Neural cell (in vitro differentiated cells): ENCODE measurements at regions not wholly inside any gene's neighbourhood (a gene's known extent, or its start where the extent isn't known, plus 50 kb on each side); places are given as distances from the start of the nearest gene placed in this dataset.

Experiments used
- H2AFZ ChIP-seq: fragments of 200-600, 300-800 bp; sonication (generic), shearing (Covaris generic); 2 replicates; pipeline ENCODE4 v1.6.0; 2014; ENCODE audit warnings: low read depth, mild to moderate bottlenecking, antibody characterized with exemption, low read length, moderate library complexity
- H3F3A ChIP-seq: fragments of 200-600 bp; shearing (Covaris generic); 2 replicates; pipeline ENCODE4 v1.6.1; 2016; ENCODE audit warnings: mild to moderate bottlenecking, moderate library complexity, mixed read lengths, antibody characterized with exemption, low read length; ENCODE audit not compliant: insufficient read depth, poor library complexity, severe bottlenecking
- H3K27ac ChIP-seq: fragments of 200-600, 300-800 bp; sonication (generic), shearing (Covaris generic); 2 replicates; pipeline ENCODE4 v1.5.1; 2014; ENCODE audit warnings: mild to moderate bottlenecking, low read length, moderate library complexity
- H3K27me3 ChIP-seq: fragments of 300-800, 200-600 bp; sonication (generic), shearing (Covaris generic); 2 replicates; pipeline ENCODE4 v1.6.0; 2014; ENCODE audit warnings: mild to moderate bottlenecking, low read depth, low read length, moderate library complexity; ENCODE audit not compliant: insufficient read depth
- H3K36me3 ChIP-seq: fragments of 300-800, 200-600 bp; sonication (generic), shearing (Covaris generic); 2 replicates; pipeline ENCODE4 v1.5.1; 2014; ENCODE audit warnings: mild to moderate bottlenecking, antibody characterized with exemption, low read length, moderate library complexity; ENCODE audit not compliant: insufficient read depth
- H3K4me2 ChIP-seq: fragments of 300-800, 200-600 bp; sonication (generic), shearing (Covaris generic); 2 replicates; pipeline ENCODE4 v1.6.0; 2014; ENCODE audit warnings: mild to moderate bottlenecking, low read length
- H3K4me3 ChIP-seq: fragments of 300-800, 200-600 bp; sonication (generic), shearing (Covaris generic); 2 replicates; pipeline ENCODE4 v1.5.1; 2014; ENCODE audit warnings: mild to moderate bottlenecking, low read length, moderate library complexity
- H3K79me2 ChIP-seq: fragments of 200-600 bp; shearing (Covaris generic); replicated peaks from 2 replicates; pipeline ENCODE4 v1.6.0; 2014; ENCODE audit warnings: mild to moderate bottlenecking, low read length, moderate library complexity; ENCODE audit not compliant: insufficient read depth
- H3K9ac ChIP-seq: fragments of 300-800, 200-600 bp; sonication (generic), shearing (Covaris generic); 2 replicates; pipeline ENCODE4 v1.6.1; 2016; ENCODE audit warnings: mild to moderate bottlenecking, low read length, mixed read lengths
- H3K9me2 ChIP-seq: fragments of 200-600 bp; shearing (Covaris generic); 2 replicates; pipeline ENCODE4 v1.6.1; 2016; ENCODE audit warnings: mild to moderate bottlenecking, low read length, mixed read lengths; ENCODE audit not compliant: insufficient read depth
- H3K9me3 ChIP-seq: fragments of 200-600, 300-800 bp; sonication (generic), shearing (Covaris generic); 2 replicates; pipeline ENCODE4 v1.6.1; 2016; ENCODE audit warnings: mild to moderate bottlenecking, mixed run types, low read length, moderate library complexity, mixed read lengths
- H4K20me1 ChIP-seq: fragments of 200-600 bp; shearing (Covaris generic); 2 replicates; pipeline ENCODE4 v1.6.1; 2016; ENCODE audit warnings: mild to moderate bottlenecking, mixed run types; ENCODE audit not compliant: insufficient read depth
- EP300 ChIP-seq: fragments of 450-650 bp; conservative IDR thresholded peaks from 2 replicates; pipeline ENCODE4 v1.6.1; 2014; ENCODE audit warnings: antibody characterized with exemption, mild to moderate bottlenecking, moderate library complexity; ENCODE audit not compliant: poor library complexity, severe bottlenecking
- MXI1 ChIP-seq: fragments of 450-650 bp; conservative IDR thresholded peaks from 2 replicates; pipeline ENCODE4 v1.6.1; 2014; ENCODE audit warnings: antibody characterized with exemption, mild to moderate bottlenecking; ENCODE audit not compliant: poor library complexity, severe bottlenecking
- POLR2AphosphoS5 ChIP-seq: IDR thresholded peaks from 2 replicates; pipeline ENCODE4 v1.6.1; 2012
- RAD21 ChIP-seq: fragments of 450-650 bp; conservative IDR thresholded peaks from 2 replicates; pipeline ENCODE4 v1.6.1; 2014; ENCODE audit warnings: antibody characterized with exemption, mild to moderate bottlenecking, moderate library complexity
- REST ChIP-seq: IDR thresholded peaks from 2 replicates; pipeline ENCODE4 v1.6.1; 2012; ENCODE audit warnings: borderline replicate concordance
- SMC3 ChIP-seq: fragments of 450-650 bp; conservative IDR thresholded peaks from 2 replicates; pipeline ENCODE4 v1.6.1; 2014; ENCODE audit warnings: antibody characterized with exemption, mild to moderate bottlenecking, moderate library complexity; ENCODE audit not compliant: poor library complexity
- TF ChIP-seq, protein P1 (sequence below): fragments of 450-650 bp; IDR thresholded peaks from 2 replicates; pipeline ENCODE4 v1.5.1; 2014; ENCODE audit warnings: antibody characterized with exemption, mild to moderate bottlenecking, moderate library complexity; ENCODE audit not compliant: poor library complexity, severe bottlenecking

GRCh38 chr16:11482946-11483748, 103.6 kb downstream of the LITAF start:
- Histone ChIP-seq H3F3A (no peaks in the 10 kb centered on the region), H3K9me3 (peaks cover 7% of the 10 kb centered on the region), H3K27me3 (no peaks in the 10 kb centered on the region), H3K9me2 (no peaks in the 10 kb centered on the region), H3K9ac (no peak overlapping the region), H3K79me2 (no peaks in the 10 kb centered on the region), H3K36me3 (no peaks in the 10 kb centered on the region), H3K4me3 (no peak overlapping the region), H3K4me2 (no peak overlapping the region), H4K20me1 (no peaks in the 10 kb centered on the region), H3K27ac (no peak overlapping the region), H2AFZ (no peak overlapping the region)
- TF ChIP-seq REST: no peak
- TF ChIP-seq SMC3: no peak
- TF ChIP-seq EP300: no peak
- TF ChIP-seq, protein P1, sequence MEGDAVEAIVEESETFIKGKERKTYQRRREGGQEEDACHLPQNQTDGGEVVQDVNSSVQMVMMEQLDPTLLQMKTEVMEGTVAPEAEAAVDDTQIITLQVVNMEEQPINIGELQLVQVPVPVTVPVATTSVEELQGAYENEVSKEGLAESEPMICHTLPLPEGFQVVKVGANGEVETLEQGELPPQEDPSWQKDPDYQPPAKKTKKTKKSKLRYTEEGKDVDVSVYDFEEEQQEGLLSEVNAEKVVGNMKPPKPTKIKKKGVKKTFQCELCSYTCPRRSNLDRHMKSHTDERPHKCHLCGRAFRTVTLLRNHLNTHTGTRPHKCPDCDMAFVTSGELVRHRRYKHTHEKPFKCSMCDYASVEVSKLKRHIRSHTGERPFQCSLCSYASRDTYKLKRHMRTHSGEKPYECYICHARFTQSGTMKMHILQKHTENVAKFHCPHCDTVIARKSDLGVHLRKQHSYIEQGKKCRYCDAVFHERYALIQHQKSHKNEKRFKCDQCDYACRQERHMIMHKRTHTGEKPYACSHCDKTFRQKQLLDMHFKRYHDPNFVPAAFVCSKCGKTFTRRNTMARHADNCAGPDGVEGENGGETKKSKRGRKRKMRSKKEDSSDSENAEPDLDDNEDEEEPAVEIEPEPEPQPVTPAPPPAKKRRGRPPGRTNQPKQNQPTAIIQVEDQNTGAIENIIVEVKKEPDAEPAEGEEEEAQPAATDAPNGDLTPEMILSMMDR: no peak
- TF ChIP-seq MXI1: no peak
- no peak for TF ChIP-seq RAD21

DNA sequence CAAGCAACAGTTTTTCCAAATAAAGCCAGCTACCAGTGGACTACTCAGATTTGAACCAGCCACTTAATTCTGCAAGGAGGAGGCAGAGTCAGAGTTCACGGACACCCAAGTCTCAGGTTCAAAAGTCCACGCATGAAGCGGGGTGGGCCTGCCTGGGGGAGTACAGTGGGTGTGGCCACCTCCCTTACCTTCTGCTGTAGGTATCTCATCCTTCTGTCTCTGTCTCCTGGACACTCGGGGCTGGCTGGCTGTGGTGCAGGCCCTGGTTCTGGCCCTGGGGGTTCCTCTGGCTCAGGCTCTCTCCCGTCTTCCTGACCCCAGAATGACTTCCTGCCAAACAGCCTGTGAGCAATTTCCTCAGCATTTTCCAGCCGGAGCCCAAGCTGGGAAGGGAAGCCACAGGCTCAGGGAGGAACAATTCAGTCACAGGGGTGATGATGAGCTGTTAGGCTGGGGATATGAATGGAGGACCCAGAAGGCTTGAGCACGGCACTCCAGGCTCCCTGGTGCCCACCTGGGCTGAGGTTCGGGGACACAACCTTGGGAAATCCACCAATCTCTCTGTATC, 101.9 kb downstream of the LITAF start:
- peaks cover 7% of the 10 kb centered on the region for H3K9me3 ChIP-seq
- H2AFZ ChIP-seq: no peak overlapping the region
- no peak overlapping the region for H3K9ac ChIP-seq
- no peaks in the 10 kb centered on the region for H3K9me2 ChIP-seq
- H3K36me3 ChIP-seq: no peaks in the 10 kb centered on the region
- no peak overlapping the region for H3K4me3 ChIP-seq
- no peaks in the 10 kb centered on the region for H3F3A ChIP-seq
- no peaks in the 10 kb centered on the region for H3K27me3 ChIP-seq
- no peak for TF ChIP-seq EP300
- TF ChIP-seq SMC3: no peak
- TF ChIP-seq, protein P1: no peak
- TF ChIP-seq POLR2AphosphoS5: no peak
- no peak for TF ChIP-seq MXI1
- no peak overlapping the region for H3K4me2 ChIP-seq
- H3K79me2 ChIP-seq: no peaks in the 10 kb centered on the region
- no peaks in the 10 kb centered on the region for H4K20me1 ChIP-seq
- H3K27ac ChIP-seq: no peak overlapping the region
